ENCODE measurements at regions not wholly inside any gene's neighbourhood (a gene's known extent, or its start where the extent isn't known, plus 50 kb on each side); places are given as distances from the start of the nearest gene placed in this dataset.

GRCh38 chr4:180566492-180566891 is 1676.7 kb upstream of the TENM3 start:
- no peak for DNase-seq

GRCh38 chr4:180567080-180567479 is 1676.1 kb upstream of the TENM3 start:
- DNase-seq, result no peak

- no peak for DNase-seq
Observed at GRCh38 chr4:180571516-180572055, 1671.6 kb upstream of the TENM3 start.

- DNase-seq, result no peak
Observed at GRCh38 chr4:180578175-180578574, 1665.0 kb upstream of the TENM3 start.

GRCh38 chr4:180581061-180581460 is 1662.1 kb upstream of the TENM3 start:
- DNase-seq, result no peak

- DNase-seq, result no peak
Observed at GRCh38 chr4:180587379-180587778, 1655.8 kb upstream of the TENM3 start.

GRCh38 chr4:180589575-180589974 is 1653.6 kb upstream of the TENM3 start:
- DNase-seq, result no peak

- no peak for DNase-seq
Observed at GRCh38 chr4:180596888-180597483, 1646.2 kb upstream of the TENM3 start.

- DNase-seq, result no peak
Observed at GRCh38 chr4:180598281-180598680, 1644.9 kb upstream of the TENM3 start.

GRCh38 chr4:180603791-180604190 is 1639.4 kb upstream of the TENM3 start:
- DNase-seq, result no peak

- DNase-seq, result no peak
Observed at GRCh38 chr4:180610324-180610723, 1632.9 kb upstream of the TENM3 start.

- no peak for DNase-seq
Observed at GRCh38 chr4:180615746-180616145, 1627.5 kb upstream of the TENM3 start.

GRCh38 chr4:180617196-180617595 is 1626.0 kb upstream of the TENM3 start:
- no peak for DNase-seq

- no peak for DNase-seq
Observed at GRCh38 chr4:180618396-180618795, 1624.8 kb upstream of the TENM3 start.

- DNase-seq, result no peak
Observed at GRCh38 chr4:180619440-180619839, 1623.8 kb upstream of the TENM3 start.

- DNase-seq, result no peak
Observed at GRCh38 chr4:180622254-180622653, 1620.9 kb upstream of the TENM3 start.

GRCh38 chr4:180625653-180626052 is 1617.5 kb upstream of the TENM3 start:
- no peak for DNase-seq

GRCh38 chr4:180630012-180630665 is 1613.1 kb upstream of the TENM3 start:
- no peak for DNase-seq

- DNase-seq, result no peak
Observed at GRCh38 chr4:180634306-180634705, 1608.9 kb upstream of the TENM3 start.

GRCh38 chr4:180635281-180635680 is 1607.9 kb upstream of the TENM3 start:
- no peak for DNase-seq

GRCh38 chr4:180636696-180637404 is 1606.4 kb upstream of the TENM3 start:
- no peak for DNase-seq

GRCh38 chr4:180637616-180638015 is 1605.6 kb upstream of the TENM3 start:
- DNase-seq, result no peak

GRCh38 chr4:180640193-180640592 is 1603.0 kb upstream of the TENM3 start:
- DNase-seq, result no peak

GRCh38 chr4:180641495-180641894 is 1601.7 kb upstream of the TENM3 start:
- DNase-seq, result no peak

Measured in DMS79 (cell line).